Gastrocnemius medialis (tissue), 4 donors: ENCODE measurements at regions not wholly inside any gene's neighbourhood (a gene's known extent, or its start where the extent isn't known, plus 50 kb on each side); places are given as distances from the start of the nearest gene placed in this dataset.

Experiments
- CTCF ChIP-seq, 5 experiments: fragments of 450-650 bp in 3 of 5; fragments of 200-600 bp in 2 of 5; sonication (generic) in 2 of 5; IDR thresholded peaks in 4 of 5; conservative IDR thresholded peaks in 1 of 5; 1 replicate in 4 of 5; 2 replicates in 1 of 5; pipeline ENCODE4 v1.5.1; 2016 to 2019; ENCODE audit warnings: antibody characterized with exemption in 5 of 5, mild to moderate bottlenecking in 3 of 5, moderate library complexity in 3 of 5
- POLR2A ChIP-seq, 2 donors: fragments of 450-650 bp; IDR thresholded peaks; one replicate each; pipeline ENCODE4 v1.6.1; 2017; ENCODE audit warnings: antibody characterized with exemption in 2 of 2, mild to moderate bottlenecking in 2 of 2, moderate library complexity in 2 of 2

DNA sequence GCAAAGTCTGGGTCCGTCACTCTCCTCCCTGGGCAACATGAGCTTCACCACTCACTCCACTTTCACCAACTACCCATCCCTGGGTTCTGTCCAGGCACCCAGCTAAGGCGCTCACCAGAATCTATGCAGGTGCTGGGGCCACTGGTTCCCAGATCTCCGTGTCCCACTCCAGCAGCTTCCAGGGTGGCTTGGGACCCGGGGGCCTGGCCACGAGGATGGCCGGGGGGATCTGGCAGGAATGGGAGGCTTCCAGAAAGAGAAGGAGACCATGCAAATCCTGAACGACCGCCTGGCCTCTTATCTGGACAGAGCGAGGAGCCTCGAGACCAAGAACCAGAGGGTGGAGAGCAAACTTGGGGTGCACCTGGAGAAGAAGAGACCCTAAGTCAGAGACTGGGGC lies 1611.0 kb upstream of the ACO1 start:
- TF ChIP-seq CTCF (IDR thresholded peaks at IDR 0.05 in 4 of 5, conservative IDR thresholded peaks at IDR 0.05 in 1 of 5) (no peak), POLR2A (IDR thresholded peaks at IDR 0.05) (no peak)
